MM.1S (cell line): ENCODE measurements at regions not wholly inside any gene's neighbourhood (a gene's known extent, or its start where the extent isn't known, plus 50 kb on each side); places are given as distances from the start of the nearest gene placed in this dataset.

Source experiments
- DNase-seq: peaks from one replicate; pipeline ENCODE4 v3.0.0-alpha.2; 2015
- H2AFZ ChIP-seq: fragments of 300-600 bp; sonication (generic); 2 replicates; pipeline ENCODE4 v1.6.0; 2016; ENCODE audit warnings: antibody characterized with exemption, low read length
- H3F3A ChIP-seq: fragments of 300-600 bp; sonication (generic); 2 replicates; pipeline ENCODE4 v1.6.1; 2016; ENCODE audit warnings: mild to moderate bottlenecking, antibody characterized with exemption, low read length, moderate library complexity, mixed read lengths; ENCODE audit not compliant: insufficient read depth
- H3K27ac ChIP-seq: fragments of 300-600 bp; sonication (generic); 2 replicates; pipeline ENCODE4 v1.5.1; 2016; ENCODE audit warnings: mild to moderate bottlenecking, low read length
- H3K27me3 ChIP-seq: fragments of 300-600 bp; sonication (generic); replicated peaks from 2 replicates; pipeline ENCODE4 v1.6.0; 2016; ENCODE audit warnings: low read length; ENCODE audit not compliant: insufficient read depth
- H3K36me3 ChIP-seq: fragments of 300-600 bp; sonication (generic); replicated peaks from 2 replicates; pipeline ENCODE4 v1.6.1; 2016; ENCODE audit warnings: mild to moderate bottlenecking, low read length, mixed read lengths; ENCODE audit not compliant: insufficient read depth
- H3K4me1 ChIP-seq: fragments of 300-600 bp; sonication (generic); 2 replicates; pipeline ENCODE4 v1.6.1; 2016; ENCODE audit warnings: low read length, mixed read lengths
- H3K4me2 ChIP-seq: fragments of 300-600 bp; sonication (generic); 2 replicates; pipeline ENCODE4 v1.6.0; 2016; ENCODE audit warnings: low read depth, low read length
- H3K4me3 ChIP-seq: fragments of 300-600 bp; sonication (generic); 2 replicates; pipeline ENCODE4 v1.5.1; 2016; ENCODE audit warnings: low read length, mixed read lengths
- H3K79me2 ChIP-seq: fragments of 300-600 bp; sonication (generic); 2 replicates; pipeline ENCODE4 v1.6.1; 2016; ENCODE audit warnings: mixed run types, low read length, mixed read lengths
- H3K9ac ChIP-seq: fragments of 300-600 bp; sonication (generic); 2 replicates; pipeline ENCODE4 v1.6.1; 2016; ENCODE audit warnings: low read length, mixed read lengths
- H3K9me2 ChIP-seq: fragments of 300-600 bp; sonication (generic); replicated peaks from 2 replicates; pipeline ENCODE4 v1.6.1; 2016; ENCODE audit warnings: mild to moderate bottlenecking, low read length, mixed read lengths; ENCODE audit not compliant: insufficient read depth
- H3K9me3 ChIP-seq: fragments of 300-600 bp; sonication (generic); replicated peaks from 2 replicates; pipeline ENCODE4 v1.6.1; 2016; ENCODE audit warnings: mild to moderate bottlenecking, low read length, mixed read lengths; ENCODE audit not compliant: insufficient read depth
- H4K20me1 ChIP-seq: fragments of 300-600 bp; sonication (generic); 2 replicates; pipeline ENCODE4 v1.6.1; 2016; ENCODE audit warnings: mild to moderate bottlenecking, low read length, moderate library complexity, mixed read lengths; ENCODE audit not compliant: insufficient read depth
- CTCF ChIP-seq: fragments of 300-600 bp; sonication (generic); IDR thresholded peaks from 2 replicates; pipeline ENCODE4 v1.5.1; 2016; ENCODE audit warnings: antibody characterized with exemption, low read length, mixed read lengths
- EZH2 ChIP-seq: fragments of 300-600 bp; sonication (generic); optimal IDR thresholded peaks from 2 replicates; pipeline ENCODE3; 2017; ENCODE audit warnings: low read depth, mild to moderate bottlenecking, antibody characterized with exemption, low read length, mixed read lengths
- EZH2phosphoT487 ChIP-seq: fragments of 300-600 bp; sonication (generic); IDR thresholded peaks from 2 replicates; pipeline ENCODE4 v1.6.1; 2018; ENCODE audit warnings: antibody characterized with exemption, low read length

GRCh38 chr16:85471469-85472431, 141.4 kb upstream of the GSE1 start:
- Histone ChIP-seq H4K20me1 (no peaks in the 10 kb centered on the region), H3K27me3 (peaks cover 67% of the 10 kb centered on the region), H3F3A (no peaks in the 10 kb centered on the region), H3K9me3 (no peaks in the 10 kb centered on the region), H3K4me3 (no peak overlapping the region), H3K4me2 (no peak overlapping the region), H3K36me3 (no peaks in the 10 kb centered on the region), H2AFZ (no peak overlapping the region), H3K9me2 (no peaks in the 10 kb centered on the region), H3K79me2 (no peaks in the 10 kb centered on the region), H3K4me1 (no peaks in the 10 kb centered on the region), H3K27ac (no peak overlapping the region), H3K9ac (no peak overlapping the region)
- no peak for TF ChIP-seq EZH2
- no peak for TF ChIP-seq EZH2phosphoT487
- TF ChIP-seq CTCF: no peak
- no peak for DNase-seq

GRCh38 chr16:85472514-85472913, 140.6 kb upstream of the GSE1 start:
- Histone ChIP-seq H4K20me1 (no peaks in the 10 kb centered on the region), H3K27ac (no peak overlapping the region), H3K4me1 (no peaks in the 10 kb centered on the region), H2AFZ (no peak overlapping the region), H3K4me2 (no peak overlapping the region), H3K36me3 (no peaks in the 10 kb centered on the region), H3K27me3 (peaks cover 67% of the 10 kb centered on the region), H3K4me3 (no peak overlapping the region), H3K9me3 (no peaks in the 10 kb centered on the region), H3K9me2 (no peaks in the 10 kb centered on the region), H3F3A (no peaks in the 10 kb centered on the region), H3K9ac (no peak overlapping the region), H3K79me2 (no peaks in the 10 kb centered on the region)
- TF ChIP-seq EZH2phosphoT487: no peak
- TF ChIP-seq EZH2: no peak
- no peak for TF ChIP-seq CTCF
- no peak for DNase-seq

GRCh38 chr16:85473323-85473722, 139.8 kb upstream of the GSE1 start:
- no peak for DNase-seq
- H3K79me2 ChIP-seq: no peaks in the 10 kb centered on the region
- H3K4me2 ChIP-seq: no peak overlapping the region
- H3K9ac ChIP-seq: no peak overlapping the region
- no peak for TF ChIP-seq EZH2phosphoT487
- no peak for TF ChIP-seq CTCF
- no peak for TF ChIP-seq EZH2
- H3K36me3 ChIP-seq: no peaks in the 10 kb centered on the region
- H4K20me1 ChIP-seq: no peaks in the 10 kb centered on the region
- no peak overlapping the region for H3K4me3 ChIP-seq
- no peak overlapping the region for H3K27ac ChIP-seq
- peaks cover 67% of the 10 kb centered on the region for H3K27me3 ChIP-seq
- no peaks in the 10 kb centered on the region for H3K4me1 ChIP-seq
- no peak overlapping the region for H2AFZ ChIP-seq
- H3K9me2 ChIP-seq: no peaks in the 10 kb centered on the region
- no peaks in the 10 kb centered on the region for H3F3A ChIP-seq
- no peaks in the 10 kb centered on the region for H3K9me3 ChIP-seq
